Ovary (tissue), 7 donors: ENCODE measurements at regions not wholly inside any gene's neighbourhood (a gene's known extent, or its start where the extent isn't known, plus 50 kb on each side); places are given as distances from the start of the nearest gene placed in this dataset.
"Not testable (repeated sequence)": the region's sequence is repeated elsewhere in the genome, so short reads cannot be mapped to it uniquely, and the experiment has no call there.

ENCODE experiments used
- DNase-seq, 5 donors: peaks; one replicate each; pipeline ENCODE4 v3.0.0-alpha.2; 2019 to 2020
- H3K27ac ChIP-seq, 2 donors: fragments of 200-600 bp; one replicate each; pipeline versions ENCODE4 v1.5.1 to v1.8.0; 2019 to 2022
- H3K27me3 ChIP-seq: fragments of 200-600 bp; one replicate; pipeline ENCODE4 v1.8.0; 2022
- H3K36me3 ChIP-seq: fragments of 200-600 bp; sonication (generic); one replicate; pipeline ENCODE4 v1.5.1; 2019
- H3K4me1 ChIP-seq: one replicate; pipeline ENCODE4 v1.8.1; 2013; ENCODE audit warnings: mild to moderate bottlenecking, moderate library complexity; ENCODE audit not compliant: insufficient read depth
- H3K4me3 ChIP-seq: fragments of 200-600 bp; sonication (generic); one replicate; pipeline ENCODE4 v1.5.1; 2017
- H3K9me3 ChIP-seq, 2 donors: fragments of 200-600 bp in 1 of 2; sonication (generic) in 1 of 2; one replicate each; pipeline versions ENCODE4 v1.5.1 to v1.8.1; 2013 to 2019; ENCODE audit warnings: mild to moderate bottlenecking in 1 of 2, moderate library complexity in 1 of 2
- EP300 ChIP-seq: sonication (generic); formaldehyde crosslinking; IDR thresholded peaks from one replicate; pipeline ENCODE4 v1.6.1; 2017; ENCODE audit warnings: antibody characterized with exemption
- POLR2A ChIP-seq: fragments of 450-650 bp; IDR thresholded peaks from one replicate; pipeline ENCODE4 v1.6.1; 2017; ENCODE audit warnings: antibody characterized with exemption, mild to moderate bottlenecking, moderate library complexity
- WGBS, 3 donors: extraction: QIAGEN DNeasy Blood & Tissue Kit in 1 of 3; methylation state at CpG; one replicate each; pipeline versions ENCODE4 v1.1.5 to v1.1.7; 2013 to 2017; 5-methylcytosine and 5-hydroxymethylcytosine counted together
- intact Hi-C, 4 donors: fragments of 100-400 bp; cut with DNase I; formaldehyde crosslinking; loops; one replicate each; pipeline versions ENCODE4 v1.11.0 to v1.15.1; 2022 to 2023
- TF ChIP-seq, protein P1 (sequence below), 3 donors: fragments of 450-650 bp in 2 of 3; fragments of 200-600 bp in 1 of 3; IDR thresholded peaks; one replicate each; pipeline versions ENCODE4 v1.5.1 to v1.8.0; 2016 to 2022; ENCODE audit warnings: antibody characterized with exemption in 3 of 3, mild to moderate bottlenecking in 1 of 3
- donor health status: DM: no; HTN: no; CAD: no; lungs with moderate emphysema.
- donor health status: DM: no; HTN: no; CAD: no.
- donor health status: Bipolar disorder and iron deficiency.
- donor health status: DM: no; HTN: no; CAD: no.
- donor health status: DM: yes; HTN: yes; CAD: no.

DNA sequence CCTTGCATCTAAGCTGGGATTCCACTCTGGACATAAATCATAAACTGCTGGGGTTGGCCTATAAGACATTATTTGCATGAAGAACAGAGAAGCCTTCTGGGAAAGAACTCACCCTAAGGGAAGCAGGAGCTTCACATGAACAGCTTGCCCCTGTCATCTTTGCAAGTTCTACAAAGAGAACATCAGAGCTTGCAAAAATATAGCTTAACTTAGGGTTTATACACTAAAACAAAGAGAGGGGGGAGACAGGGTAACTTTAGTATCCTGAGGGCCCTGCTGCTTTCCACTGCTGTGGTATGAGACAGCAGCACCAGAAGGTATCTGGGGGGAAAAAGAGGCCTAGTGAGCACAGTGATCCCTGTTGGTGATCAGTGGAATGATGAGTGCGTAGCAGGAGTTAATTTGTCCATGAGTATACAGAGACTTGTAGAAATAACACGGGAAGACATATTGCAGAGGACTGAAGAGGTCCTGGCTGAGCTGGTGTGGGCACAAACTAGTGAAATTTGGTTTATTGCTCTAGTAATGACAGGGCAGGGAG is 116.1 kb upstream of the TSC22D1 start:
- no peak overlapping the region for H3K4me3 ChIP-seq
- TF ChIP-seq, protein P1, sequence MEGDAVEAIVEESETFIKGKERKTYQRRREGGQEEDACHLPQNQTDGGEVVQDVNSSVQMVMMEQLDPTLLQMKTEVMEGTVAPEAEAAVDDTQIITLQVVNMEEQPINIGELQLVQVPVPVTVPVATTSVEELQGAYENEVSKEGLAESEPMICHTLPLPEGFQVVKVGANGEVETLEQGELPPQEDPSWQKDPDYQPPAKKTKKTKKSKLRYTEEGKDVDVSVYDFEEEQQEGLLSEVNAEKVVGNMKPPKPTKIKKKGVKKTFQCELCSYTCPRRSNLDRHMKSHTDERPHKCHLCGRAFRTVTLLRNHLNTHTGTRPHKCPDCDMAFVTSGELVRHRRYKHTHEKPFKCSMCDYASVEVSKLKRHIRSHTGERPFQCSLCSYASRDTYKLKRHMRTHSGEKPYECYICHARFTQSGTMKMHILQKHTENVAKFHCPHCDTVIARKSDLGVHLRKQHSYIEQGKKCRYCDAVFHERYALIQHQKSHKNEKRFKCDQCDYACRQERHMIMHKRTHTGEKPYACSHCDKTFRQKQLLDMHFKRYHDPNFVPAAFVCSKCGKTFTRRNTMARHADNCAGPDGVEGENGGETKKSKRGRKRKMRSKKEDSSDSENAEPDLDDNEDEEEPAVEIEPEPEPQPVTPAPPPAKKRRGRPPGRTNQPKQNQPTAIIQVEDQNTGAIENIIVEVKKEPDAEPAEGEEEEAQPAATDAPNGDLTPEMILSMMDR (IDR thresholded peaks at IDR 0.05) = no peak
- TF ChIP-seq EP300 = no peak
- no peak for TF ChIP-seq POLR2A
- WGBS, 3 donors = 78 to 86% (median 82%) methylated on average over 2 of the region's 2 CpGs
- intact Hi-C loops = no loop called here
- peaks cover 3% of the 10 kb centered on the region for H3K4me1 ChIP-seq
- H3K36me3 ChIP-seq = no peaks in the 10 kb centered on the region
- DNase-seq = no peak
- no peaks in the 10 kb centered on the region for H3K27me3 ChIP-seq
- H3K27ac ChIP-seq = no peak overlapping the region
- no peaks in the 10 kb centered on the region for H3K9me3 ChIP-seq

DNA sequence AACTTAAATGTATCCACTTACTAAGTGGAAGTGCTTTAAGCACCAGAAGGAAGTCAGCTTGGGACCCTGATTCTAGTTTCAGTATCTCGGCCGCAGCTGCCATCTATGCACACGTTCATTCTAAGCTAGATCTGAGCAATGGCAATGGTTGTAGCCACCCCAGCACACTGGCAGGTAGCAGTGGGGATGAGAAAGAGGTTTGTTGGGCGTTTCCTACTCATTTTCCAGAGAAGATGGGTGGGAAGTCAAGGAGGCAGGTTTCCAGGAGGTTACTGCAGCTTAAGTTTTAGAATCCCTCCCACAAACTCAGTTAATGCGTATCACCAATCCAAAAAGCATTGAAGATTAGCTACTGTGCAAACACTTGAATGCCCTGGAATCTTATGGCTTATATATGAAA is 114.2 kb upstream of the TSC22D1 start:
- peaks cover 3% of the 10 kb centered on the region for H3K4me1 ChIP-seq
- DNase-seq = no peak
- H3K4me3 ChIP-seq = no peak overlapping the region
- 92 to 93% (median 92%) methylated on average over 5 of the region's 5 CpGs for WGBS, 3 donors
- TF ChIP-seq, protein P1 (IDR thresholded peaks at IDR 0.05) = no peak
- TF ChIP-seq POLR2A (no peak), EP300 (no peak)
- H3K36me3 ChIP-seq = no peaks in the 10 kb centered on the region
- intact Hi-C loops = no loop called here
- no peak overlapping the region for H3K27ac ChIP-seq
- H3K9me3 ChIP-seq = no peaks in the 10 kb centered on the region
- no peaks in the 10 kb centered on the region for H3K27me3 ChIP-seq

DNA sequence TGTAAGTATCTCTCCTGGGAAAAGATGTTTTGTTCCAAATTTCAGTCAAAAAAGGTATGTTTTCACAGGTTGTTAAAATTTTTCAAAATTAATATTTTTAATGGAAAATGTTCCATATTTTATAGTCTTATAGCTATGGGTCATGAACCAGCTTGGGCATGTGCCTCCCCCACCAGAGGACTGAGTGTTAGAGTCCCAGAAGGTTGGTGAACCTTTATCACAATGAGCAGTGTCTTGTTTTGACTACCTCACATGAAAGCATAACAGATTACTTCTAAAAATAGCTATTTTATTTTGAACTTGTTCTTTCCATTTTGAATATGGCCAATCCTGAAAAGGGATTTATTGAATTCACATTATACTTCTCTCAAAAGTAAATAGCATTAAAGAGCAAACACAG is 112.5 kb upstream of the TSC22D1 start:
- no peak for DNase-seq
- Histone ChIP-seq H3K27me3 (no peaks in the 10 kb centered on the region), H3K27ac (no peak overlapping the region), H3K4me1 (peaks cover 3% of the 10 kb centered on the region), H3K9me3 (no peaks in the 10 kb centered on the region), H3K36me3 (no peaks in the 10 kb centered on the region), H3K4me3 (no peak overlapping the region)
- intact Hi-C loops = no loop called here
- no peak for TF ChIP-seq EP300

DNA sequence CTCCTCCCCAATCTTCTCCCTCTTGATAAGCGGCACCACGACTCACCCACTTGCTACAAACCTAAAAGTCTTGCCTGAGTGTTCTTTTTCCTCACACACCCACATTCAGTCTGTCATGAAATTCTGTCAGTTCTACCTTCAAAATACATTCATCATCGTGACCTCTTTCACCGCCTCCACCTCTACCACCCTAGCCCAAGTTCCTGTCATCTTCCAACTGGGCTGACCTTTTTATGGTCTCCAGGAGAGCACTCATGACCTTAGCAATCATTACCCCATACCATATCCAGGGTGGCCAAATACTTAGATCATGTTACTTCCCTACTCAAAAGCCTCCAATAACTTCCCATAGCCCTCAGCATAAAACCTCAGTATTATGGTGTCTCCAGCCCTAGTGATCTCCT is 110.4 kb upstream of the TSC22D1 start:
- TF ChIP-seq, protein P1 (IDR thresholded peaks at IDR 0.05) = no peak
- TF ChIP-seq EP300 = no peak
- TF ChIP-seq POLR2A = no peak
- H3K27ac ChIP-seq = no peak overlapping the region
- intact Hi-C loops = no loop called here
- H3K9me3 ChIP-seq = no peaks in the 10 kb centered on the region
- 92 to 99% (median 97%) methylated on average over 4 of the region's 4 CpGs for WGBS, 3 donors
- peaks cover 3% of the 10 kb centered on the region for H3K4me1 ChIP-seq
- no peaks in the 10 kb centered on the region for H3K36me3 ChIP-seq
- DNase-seq = no peak
- no peak overlapping the region for H3K4me3 ChIP-seq
- H3K27me3 ChIP-seq = no peaks in the 10 kb centered on the region

DNA sequence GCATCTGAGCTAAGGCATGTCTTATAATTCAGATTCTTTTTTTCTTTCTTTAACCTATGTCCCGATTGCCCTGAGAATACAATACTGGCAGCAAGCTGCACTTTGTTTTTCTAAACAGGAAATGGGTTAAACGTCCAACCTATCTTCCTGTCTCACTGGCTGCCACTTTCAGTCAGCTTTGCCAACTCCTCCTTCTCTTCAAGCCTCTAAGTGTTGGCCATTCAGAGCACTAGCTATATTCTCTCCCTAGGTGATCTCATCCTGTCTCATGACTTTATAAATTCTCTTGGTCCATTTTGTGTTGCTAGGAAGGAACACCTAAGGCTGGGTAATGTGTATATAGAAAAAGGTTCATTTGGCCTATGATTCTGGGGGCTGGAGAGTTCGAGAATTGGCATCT is 109.5 kb upstream of the TSC22D1 start:
- H3K4me3 ChIP-seq = no peak overlapping the region
- WGBS, 3 donors = 47 to 62% (median 48%) methylated on average over 3 of the region's 3 CpGs
- H3K27me3 ChIP-seq = no peaks in the 10 kb centered on the region
- peaks cover 3% of the 10 kb centered on the region for H3K4me1 ChIP-seq
- no peaks in the 10 kb centered on the region for H3K36me3 ChIP-seq
- no peak overlapping the region for H3K27ac ChIP-seq
- TF ChIP-seq POLR2A (no peak), EP300 (no peak)
- TF ChIP-seq, protein P1 (IDR thresholded peaks at IDR 0.05) = no peak
- DNase-seq = no peak
- intact Hi-C loops = no loop called here
- no peaks in the 10 kb centered on the region for H3K9me3 ChIP-seq

DNA sequence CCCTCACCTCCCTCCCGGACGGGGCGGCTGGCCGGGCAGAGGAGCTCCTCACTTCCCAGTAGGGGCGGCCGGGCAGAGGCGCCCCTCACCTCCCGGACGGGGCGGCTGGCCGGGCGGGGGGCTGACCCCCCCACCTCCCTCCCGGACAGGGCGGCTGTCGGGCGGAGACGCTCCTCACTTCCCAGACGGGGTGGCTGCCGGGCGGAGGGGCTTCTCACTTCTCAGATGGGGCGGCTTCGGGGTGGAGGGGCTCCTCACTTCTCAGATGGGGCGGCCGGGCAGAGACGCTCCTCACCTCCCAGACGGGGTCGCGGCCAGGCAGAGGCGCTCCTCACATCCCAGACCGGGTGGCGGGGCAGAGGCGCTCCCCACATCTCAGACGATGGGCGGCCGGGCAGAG is 106.3 kb upstream of the TSC22D1 start:
- H3K27me3 ChIP-seq, H3K36me3 ChIP-seq, DNase-seq, intact Hi-C loops, H3K9me3 ChIP-seq, H3K4me1 ChIP-seq, H3K4me3 ChIP-seq, H3K27ac ChIP-seq: not testable (repeated sequence)
- 91 to 97% (median 94%) methylated on average over 15 to 29 of the region's 35 CpGs for WGBS, 3 donors
